ENCODE measurements at regions not wholly inside any gene's neighbourhood (a gene's known extent, or its start where the extent isn't known, plus 50 kb on each side); places are given as distances from the start of the nearest gene placed in this dataset.
"Not testable (repeated sequence)": the region's sequence is repeated elsewhere in the genome, so short reads cannot be mapped to it uniquely, and the experiment has no call there.

- TF ChIP-seq, protein P1, sequence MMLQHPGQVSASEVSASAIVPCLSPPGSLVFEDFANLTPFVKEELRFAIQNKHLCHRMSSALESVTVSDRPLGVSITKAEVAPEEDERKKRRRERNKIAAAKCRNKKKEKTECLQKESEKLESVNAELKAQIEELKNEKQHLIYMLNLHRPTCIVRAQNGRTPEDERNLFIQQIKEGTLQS (IDR thresholded peaks at IDR 0.05) = no peak
- TF ChIP-seq FOXA1 (IDR thresholded peaks at IDR 0.05) (no peak), YY1 (IDR thresholded peaks at IDR 0.05) (no peak), GABPA (IDR thresholded peaks at IDR 0.05 in 1 of 2, conservative IDR thresholded peaks at IDR 0.05 in 1 of 2) (no peak), HNF4G (IDR thresholded peaks at IDR 0.05) (no peak), FOXA2 (IDR thresholded peaks at IDR 0.05) (no peak), NR2F2 (IDR thresholded peaks at IDR 0.05) (no peak), RXRA (IDR thresholded peaks at IDR 0.05) (no peak), SP1 (IDR thresholded peaks at IDR 0.05) (no peak)
Observed at GRCh38 chr10:2326411-2326810, 589.1 kb upstream of the ADARB2 start (continued).

DNA sequence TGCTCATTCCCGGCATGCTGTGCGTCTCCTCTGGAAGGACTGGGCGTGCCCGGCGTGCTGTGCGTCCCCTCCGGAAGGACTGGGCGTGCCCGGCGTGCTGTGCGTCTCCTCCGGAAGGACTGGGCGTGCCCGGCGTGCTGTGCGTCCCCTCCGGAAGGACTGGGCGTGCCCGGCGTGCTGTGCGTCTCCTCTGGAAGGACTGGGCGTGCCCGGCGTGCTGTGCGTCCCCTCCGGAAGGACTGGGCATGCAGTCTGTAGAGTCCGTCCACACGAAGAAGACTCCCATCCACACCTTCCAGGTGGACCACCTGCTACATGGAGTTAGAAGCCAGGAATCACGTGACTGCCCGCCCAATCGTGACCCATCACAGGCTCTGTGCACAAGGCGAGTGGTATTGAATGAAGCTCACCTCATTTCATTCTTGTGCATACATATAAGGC lies 577.7 kb upstream of the ADARB2 start:
- not testable (repeated sequence) for H3K9me3 ChIP-seq (ENCODE audit: control insufficient read depth in 4 of 4, low read length in 3 of 4); DNase-seq (ENCODE audit: low spot score); H3K4me3 ChIP-seq (ENCODE audit: low read depth in 1 of 3, low read length in 3 of 3); H3K36me3 ChIP-seq (ENCODE audit: control insufficient read depth in 4 of 4, insufficient read depth in 3 of 4, low read depth in 1 of 4, low read length in 3 of 4); H3K27me3 ChIP-seq (ENCODE audit: control insufficient read depth in 4 of 4, insufficient read depth in 4 of 4, low read length in 3 of 4); H3K9ac ChIP-seq (ENCODE audit: low read depth in 1 of 2, low read length in 2 of 2); H3K4me1 ChIP-seq (ENCODE audit: control insufficient read depth in 4 of 4, insufficient read depth in 4 of 4, low read length in 3 of 4); H3K27ac ChIP-seq (ENCODE audit: low read depth in 1 of 2, low read length in 2 of 2)
- 77% methylated on average over 32 of the region's 32 CpGs for WGBS

- Histone ChIP-seq H3K9ac (ENCODE audit: low read depth in 1 of 2, low read length in 2 of 2) (no peak overlapping the region), H3K27ac (ENCODE audit: low read depth in 1 of 2, low read length in 2 of 2) (no peak overlapping the region), H3K27me3 (ENCODE audit: control insufficient read depth in 4 of 4, insufficient read depth in 4 of 4, low read length in 3 of 4) (peaks cover 0 to 3% (median 0%) of the 10 kb centered on the region in 4 donors), H3K36me3 (ENCODE audit: control insufficient read depth in 4 of 4, insufficient read depth in 3 of 4, low read depth in 1 of 4, low read length in 3 of 4) (no peaks in the 10 kb centered on the region), H3K4me1 (ENCODE audit: control insufficient read depth in 4 of 4, insufficient read depth in 4 of 4, low read length in 3 of 4) (no peaks in the 10 kb centered on the region), H3K9me3 (ENCODE audit: control insufficient read depth in 4 of 4, low read length in 3 of 4) (peaks cover 0 to 2% (median 0%) of the 10 kb centered on the region in 4 donors), H3K4me3 (ENCODE audit: low read depth in 1 of 3, low read length in 3 of 3) (no peak overlapping the region)
- TF ChIP-seq HNF4A (conservative IDR thresholded peaks at IDR 0.05) = no peak
- no peak for TF ChIP-seq TAF1 (conservative IDR thresholded peaks at IDR 0.05)
- WGBS = 83% methylated on average over 1 of the region's 1 CpG
- DNase-seq (ENCODE audit: low spot score) = no peak
Observed at GRCh38 chr10:2306081-2306480, 568.8 kb upstream of the ADARB2 start.

GRCh38 chr10:2303169-2303568 lies 565.8 kb upstream of the ADARB2 start:
- Histone ChIP-seq H3K9me3 (ENCODE audit: control insufficient read depth in 4 of 4, low read length in 3 of 4) (peaks cover 0 to 3% (median 1%) of the 10 kb centered on the region in 4 donors), H3K27ac (ENCODE audit: low read depth in 1 of 2, low read length in 2 of 2) (no peak overlapping the region), H3K4me3 (ENCODE audit: low read depth in 1 of 3, low read length in 3 of 3) (no peak overlapping the region), H3K9ac (ENCODE audit: low read depth in 1 of 2, low read length in 2 of 2) (no peak overlapping the region), H3K4me1 (ENCODE audit: control insufficient read depth in 4 of 4, insufficient read depth in 4 of 4, low read length in 3 of 4) (no peaks in the 10 kb centered on the region), H3K27me3 (ENCODE audit: control insufficient read depth in 4 of 4, insufficient read depth in 4 of 4, low read length in 3 of 4) (no peaks in the 10 kb centered on the region), H3K36me3 (ENCODE audit: control insufficient read depth in 4 of 4, insufficient read depth in 3 of 4, low read depth in 1 of 4, low read length in 3 of 4) (no peaks in the 10 kb centered on the region)
- TF ChIP-seq RXRA (IDR thresholded peaks at IDR 0.05) = no peak
- no peak for TF ChIP-seq MAX (IDR thresholded peaks at IDR 0.05)
- no peak for TF ChIP-seq GABPA (IDR thresholded peaks at IDR 0.05 in 1 of 2, conservative IDR thresholded peaks at IDR 0.05 in 1 of 2)
- TF ChIP-seq, protein P1 (IDR thresholded peaks at IDR 0.05) = no peak
- TF ChIP-seq FOXA1 (IDR thresholded peaks at IDR 0.05) = no peak
- TF ChIP-seq JUND (IDR thresholded peaks at IDR 0.05) = no peak
- TF ChIP-seq REST (IDR thresholded peaks at IDR 0.05) = no peak
- TF ChIP-seq, protein P2, sequence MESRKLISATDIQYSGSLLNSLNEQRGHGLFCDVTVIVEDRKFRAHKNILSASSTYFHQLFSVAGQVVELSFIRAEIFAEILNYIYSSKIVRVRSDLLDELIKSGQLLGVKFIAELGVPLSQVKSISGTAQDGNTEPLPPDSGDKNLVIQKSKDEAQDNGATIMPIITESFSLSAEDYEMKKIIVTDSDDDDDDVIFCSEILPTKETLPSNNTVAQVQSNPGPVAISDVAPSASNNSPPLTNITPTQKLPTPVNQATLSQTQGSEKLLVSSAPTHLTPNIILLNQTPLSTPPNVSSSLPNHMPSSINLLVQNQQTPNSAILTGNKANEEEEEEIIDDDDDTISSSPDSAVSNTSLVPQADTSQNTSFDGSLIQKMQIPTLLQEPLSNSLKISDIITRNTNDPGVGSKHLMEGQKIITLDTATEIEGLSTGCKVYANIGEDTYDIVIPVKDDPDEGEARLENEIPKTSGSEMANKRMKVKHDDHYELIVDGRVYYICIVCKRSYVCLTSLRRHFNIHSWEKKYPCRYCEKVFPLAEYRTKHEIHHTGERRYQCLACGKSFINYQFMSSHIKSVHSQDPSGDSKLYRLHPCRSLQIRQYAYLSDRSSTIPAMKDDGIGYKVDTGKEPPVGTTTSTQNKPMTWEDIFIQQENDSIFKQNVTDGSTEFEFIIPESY (IDR thresholded peaks at IDR 0.05) = no peak
- no peak for TF ChIP-seq RAD21 (IDR thresholded peaks at IDR 0.05)
- TF ChIP-seq TAF1 (conservative IDR thresholded peaks at IDR 0.05) = no peak
- no peak for TF ChIP-seq SP1 (IDR thresholded peaks at IDR 0.05)
- TF ChIP-seq, protein P3, sequence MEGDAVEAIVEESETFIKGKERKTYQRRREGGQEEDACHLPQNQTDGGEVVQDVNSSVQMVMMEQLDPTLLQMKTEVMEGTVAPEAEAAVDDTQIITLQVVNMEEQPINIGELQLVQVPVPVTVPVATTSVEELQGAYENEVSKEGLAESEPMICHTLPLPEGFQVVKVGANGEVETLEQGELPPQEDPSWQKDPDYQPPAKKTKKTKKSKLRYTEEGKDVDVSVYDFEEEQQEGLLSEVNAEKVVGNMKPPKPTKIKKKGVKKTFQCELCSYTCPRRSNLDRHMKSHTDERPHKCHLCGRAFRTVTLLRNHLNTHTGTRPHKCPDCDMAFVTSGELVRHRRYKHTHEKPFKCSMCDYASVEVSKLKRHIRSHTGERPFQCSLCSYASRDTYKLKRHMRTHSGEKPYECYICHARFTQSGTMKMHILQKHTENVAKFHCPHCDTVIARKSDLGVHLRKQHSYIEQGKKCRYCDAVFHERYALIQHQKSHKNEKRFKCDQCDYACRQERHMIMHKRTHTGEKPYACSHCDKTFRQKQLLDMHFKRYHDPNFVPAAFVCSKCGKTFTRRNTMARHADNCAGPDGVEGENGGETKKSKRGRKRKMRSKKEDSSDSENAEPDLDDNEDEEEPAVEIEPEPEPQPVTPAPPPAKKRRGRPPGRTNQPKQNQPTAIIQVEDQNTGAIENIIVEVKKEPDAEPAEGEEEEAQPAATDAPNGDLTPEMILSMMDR (IDR thresholded peaks at IDR 0.05; ENCODE audit: low read depth, low read length, missing input control) = no peak
- no peak for TF ChIP-seq NR2F2 (IDR thresholded peaks at IDR 0.05)
- WGBS = 68% methylated on average over 2 of the region's 2 CpGs
- no peak for DNase-seq (ENCODE audit: low spot score)
